GM12878 (cell line): ENCODE measurements at regions not wholly inside any gene's neighbourhood (a gene's known extent, or its start where the extent isn't known, plus 50 kb on each side); places are given as distances from the start of the nearest gene placed in this dataset.
"Not testable (repeated sequence)": the region's sequence is repeated elsewhere in the genome, so short reads cannot be mapped to it uniquely, and the experiment has no call there.

Experiments
- CTCF ChIP-seq, 3 experiments: IDR thresholded peaks in 2 of 3; conservative IDR thresholded peaks in 1 of 3; 2 replicates each; pipeline ENCODE4 v1.5.1; 2011; ENCODE audit warnings: low read depth in 3 of 3, low read length in 3 of 3, mild to moderate bottlenecking in 3 of 3, control low read depth in 2 of 3, moderate library complexity in 2 of 3, inconsistent platforms in 1 of 3, mixed read lengths in 1 of 3; ENCODE audit not compliant: control insufficient read depth in 2 of 3, insufficient read depth in 1 of 3; ENCODE audit errors: extremely low read depth in 1 of 3
- EP300 ChIP-seq, 2 experiments: fragments of 150-350 bp in 1 of 2; IDR thresholded peaks; 2 replicates each; pipeline ENCODE4 v1.6.1; 2011 to 2012; ENCODE audit warnings: low read depth in 2 of 2, low read length in 2 of 2, borderline replicate concordance in 1 of 2, improper control_type of control experiment in 1 of 2, inconsistent platforms in 1 of 2; ENCODE audit not compliant: control insufficient read depth in 1 of 2
- GABPA ChIP-seq: IDR thresholded peaks from 2 replicates; pipeline ENCODE4 v1.6.1; 2014; ENCODE audit warnings: antibody characterized with exemption, low read depth, mild to moderate bottlenecking, inconsistent platforms
- IRF5 ChIP-seq: fragments of 450-650 bp; IDR thresholded peaks from 2 replicates; pipeline ENCODE4 v1.6.1; 2017; ENCODE audit warnings: borderline replicate concordance
- JUNB ChIP-seq: IDR thresholded peaks from 2 replicates; pipeline ENCODE4 v1.6.1; 2016; ENCODE audit warnings: antibody characterized with exemption, mild to moderate bottlenecking
- MAX ChIP-seq: IDR thresholded peaks from 2 replicates; pipeline ENCODE4 v1.6.1; 2012; ENCODE audit warnings: low read depth, low read length, improper control_type of control experiment
- POLR2A ChIP-seq: IDR thresholded peaks from 2 replicates; pipeline ENCODE4 v1.6.1; 2011; ENCODE audit warnings: low read depth, mild to moderate bottlenecking, low read length
- RB1 ChIP-seq: fragments of 450-650 bp; formaldehyde crosslinking; IDR thresholded peaks from 2 replicates; pipeline ENCODE4 v1.6.1; 2017; ENCODE audit warnings: mild to moderate bottlenecking, borderline replicate concordance
- SIN3A ChIP-seq: IDR thresholded peaks from 2 replicates; pipeline ENCODE4 v1.6.1; 2012; ENCODE audit warnings: low read depth, low read length, improper control_type of control experiment
- SMARCA5 ChIP-seq: fragments of 450-650 bp; IDR thresholded peaks from 2 replicates; pipeline ENCODE4 v1.6.1; 2017; ENCODE audit warnings: mild to moderate bottlenecking
- TCF12 ChIP-seq: IDR thresholded peaks from 2 replicates; pipeline ENCODE4 v1.6.1; 2011; ENCODE audit warnings: low read depth, mild to moderate bottlenecking, low read length
- USF1 ChIP-seq: IDR thresholded peaks from 2 replicates; pipeline ENCODE4 v1.6.1; 2011; ENCODE audit warnings: borderline replicate concordance, low read depth, mild to moderate bottlenecking, moderate library complexity, mixed read lengths, low read length; ENCODE audit not compliant: insufficient read depth; ENCODE audit errors: extremely low read length
- YY1 ChIP-seq: IDR thresholded peaks from 2 replicates; pipeline ENCODE4 v1.6.1; 2011; ENCODE audit warnings: low read depth, mild to moderate bottlenecking, low read length

- not testable (repeated sequence) for TF ChIP-seq EP300 (IDR thresholded peaks at IDR 0.05; ENCODE audit: borderline replicate concordance in 1 of 2, control insufficient read depth in 1 of 2, low read depth in 2 of 2, low read length in 2 of 2); TCF12; JUNB; POLR2A; CTCF (IDR thresholded peaks at IDR 0.05 in 2 of 3, conservative IDR thresholded peaks at IDR 0.05 in 1 of 3; ENCODE audit: control insufficient read depth in 2 of 3, extremely low read depth in 1 of 3, insufficient read depth in 1 of 3, low read depth in 3 of 3, low read length in 3 of 3); SMARCA5; YY1; MAX; IRF5; SIN3A; USF1; GABPA; RB1
Measured at GRCh38 chr6:135688476-135688875, 163.0 kb upstream of the PDE7B start.
